DMS53 treated with DMSO at 0.1 percent for 48 hours (cell line): ENCODE measurements at regions not wholly inside any gene's neighbourhood (a gene's known extent, or its start where the extent isn't known, plus 50 kb on each side); places are given as distances from the start of the nearest gene placed in this dataset.

Experiments
- DNase-seq: peaks from one replicate; lab custom pipeline; 2025; ENCODE audit not compliant: unreplicated experiment; lab: John Stamatoyannopoulos, UW

GRCh38 chr3:84023842-84024241 lies 934.9 kb upstream of the CADM2 start:
- no peak for DNase-seq

GRCh38 chr3:84039099-84039498 lies 919.7 kb upstream of the CADM2 start:
- DNase-seq = no peak

DNA sequence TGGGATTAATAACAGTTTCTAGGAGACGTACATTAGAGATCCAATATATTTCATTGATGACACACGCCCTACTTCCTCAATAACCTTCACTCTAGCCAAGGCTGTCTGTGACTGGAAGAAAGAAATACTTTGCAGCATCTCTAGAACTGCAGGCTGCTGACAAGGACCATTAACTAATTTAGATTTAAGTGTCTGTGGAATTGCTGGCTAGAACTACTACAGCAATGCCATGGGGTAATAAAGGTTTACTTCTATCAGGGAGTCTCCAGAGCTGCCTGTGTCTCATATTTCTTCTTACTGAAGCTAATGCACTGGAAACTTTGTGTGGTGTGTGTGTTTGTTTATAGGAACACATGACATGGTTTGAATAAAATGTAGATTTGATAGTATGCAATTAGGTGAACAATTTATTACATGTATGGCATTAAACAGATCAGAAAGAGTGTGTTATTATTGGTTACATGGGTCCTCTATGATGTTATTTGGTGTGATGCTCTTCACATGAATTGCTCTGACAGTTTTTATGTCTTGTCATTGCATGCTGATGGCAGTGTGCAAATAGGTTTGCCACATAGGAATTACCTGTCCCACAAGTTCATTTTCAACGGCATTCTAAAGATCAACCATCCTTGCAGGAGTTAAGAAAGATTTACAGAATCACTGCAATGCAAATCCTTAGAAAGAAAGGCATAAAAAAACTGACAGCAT lies 916.2 kb upstream of the CADM2 start:
- DNase-seq = no peak

DNA sequence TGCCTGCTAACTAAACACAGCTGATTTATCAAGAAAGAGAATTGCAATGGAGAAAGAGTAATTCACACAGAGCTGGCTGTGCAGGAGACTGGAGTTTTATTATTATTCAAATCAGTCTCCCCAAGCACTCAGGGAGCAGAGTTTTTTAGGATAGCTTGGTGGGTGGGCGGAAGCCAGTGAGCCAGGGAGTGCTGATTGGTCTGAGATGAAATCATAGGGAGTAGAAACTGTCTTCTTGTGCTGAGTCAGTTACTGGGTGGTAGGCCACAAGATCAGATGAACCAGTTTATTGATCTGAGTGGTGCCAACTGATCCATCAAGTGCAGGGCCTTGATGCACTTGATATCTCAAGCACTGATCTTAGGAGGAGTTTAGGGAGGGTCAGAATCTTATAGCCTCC lies 891.9 kb upstream of the CADM2 start:
- no peak for DNase-seq

DNA sequence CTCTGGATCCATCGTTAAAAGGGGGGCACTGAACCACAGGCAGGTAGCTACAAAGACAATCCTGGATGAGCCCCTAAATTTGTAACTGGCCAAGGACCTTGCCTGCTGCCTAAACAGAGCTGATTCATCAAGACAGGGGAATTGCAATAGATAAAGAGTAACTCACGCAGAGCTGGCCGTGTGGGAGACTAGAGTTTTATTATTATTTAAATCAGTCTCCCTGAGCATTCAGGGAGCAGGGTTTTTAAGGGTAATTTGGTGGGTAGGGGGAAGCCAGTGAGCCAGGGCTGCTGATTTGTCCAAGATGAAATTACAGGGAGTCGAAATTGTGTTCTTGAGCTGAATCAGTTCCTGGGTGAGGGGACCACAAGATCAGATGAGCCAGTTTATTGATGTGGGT lies 885.1 kb upstream of the CADM2 start:
- no peak for DNase-seq

DNA sequence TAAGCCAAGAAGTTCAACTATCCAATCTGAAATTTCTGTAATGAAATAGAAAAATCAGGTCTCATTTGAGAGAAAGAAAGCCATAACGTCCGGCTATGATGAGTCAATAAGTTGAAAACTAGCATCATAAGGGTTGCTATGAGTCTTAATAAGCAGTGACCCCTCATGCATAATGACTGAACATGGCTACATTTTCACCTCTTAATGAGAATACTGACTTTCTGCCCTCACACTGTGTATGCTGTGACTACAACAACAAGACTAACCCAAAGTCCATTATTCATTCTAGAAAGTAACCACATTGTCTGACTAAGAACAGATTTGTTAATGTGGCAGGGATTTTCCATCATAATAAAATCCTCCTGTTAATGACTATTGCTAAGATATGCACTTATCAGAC lies 884.0 kb upstream of the CADM2 start:
- no peak for DNase-seq

GRCh38 chr3:84077479-84077878 lies 881.3 kb upstream of the CADM2 start:
- no peak for DNase-seq

GRCh38 chr3:84082726-84083125 lies 876.1 kb upstream of the CADM2 start:
- no peak for DNase-seq

GRCh38 chr3:84092907-84093306 lies 865.9 kb upstream of the CADM2 start:
- DNase-seq = no peak

GRCh38 chr3:84096188-84096587 lies 862.6 kb upstream of the CADM2 start:
- DNase-seq = no peak

- no peak for DNase-seq
Observed at GRCh38 chr3:84100861-84101260, 857.9 kb upstream of the CADM2 start.

- no peak for DNase-seq
Observed at GRCh38 chr3:84108442-84108971, 850.3 kb upstream of the CADM2 start.

DNA sequence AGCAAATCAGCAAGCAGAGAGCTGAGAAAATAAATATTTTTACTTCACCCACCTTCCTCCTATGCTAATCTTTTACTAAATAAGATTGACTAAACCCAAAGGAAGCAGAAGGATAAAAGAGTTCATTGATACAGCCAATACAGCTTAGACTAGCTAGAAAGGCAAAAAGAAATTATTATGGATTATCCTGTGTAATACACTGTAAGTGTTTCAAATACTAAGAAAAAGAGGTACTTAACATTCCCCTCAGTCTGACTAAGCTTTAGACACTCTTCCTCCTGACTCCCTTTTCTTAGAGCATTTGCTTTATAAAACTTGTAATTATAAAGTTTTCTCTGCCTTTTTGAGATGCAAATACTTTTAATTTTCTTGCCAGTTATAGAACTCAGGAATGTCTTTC lies 848.9 kb upstream of the CADM2 start:
- DNase-seq = no peak

GRCh38 chr3:84110787-84111186 lies 848.0 kb upstream of the CADM2 start:
- no peak for DNase-seq

DNA sequence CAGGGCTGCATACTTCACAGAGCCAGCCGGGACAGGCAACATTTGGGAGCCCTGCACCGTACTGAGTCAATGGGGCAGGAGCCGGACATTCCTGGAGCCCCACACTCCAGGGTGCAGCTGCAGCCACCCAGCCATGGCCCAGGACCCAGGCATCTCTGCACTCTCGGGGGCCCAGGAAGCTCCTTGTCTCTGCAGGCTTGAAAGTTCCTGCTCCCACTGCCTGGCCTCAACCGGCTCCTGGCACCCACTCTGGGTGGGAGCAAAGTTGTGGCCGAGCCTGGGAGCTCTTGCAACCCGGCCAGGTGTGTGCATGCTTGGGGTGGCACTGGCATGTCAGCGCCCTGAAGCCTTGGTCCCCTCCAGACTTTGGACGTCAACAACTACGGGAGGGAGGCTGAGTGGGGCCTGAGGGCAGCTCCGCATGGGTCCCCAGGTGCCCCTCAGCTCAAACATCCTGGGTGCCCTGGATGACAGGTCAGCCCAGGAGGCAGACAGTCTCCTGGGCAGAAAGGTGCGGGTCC lies 833.5 kb upstream of the CADM2 start:
- no peak for DNase-seq

DNA sequence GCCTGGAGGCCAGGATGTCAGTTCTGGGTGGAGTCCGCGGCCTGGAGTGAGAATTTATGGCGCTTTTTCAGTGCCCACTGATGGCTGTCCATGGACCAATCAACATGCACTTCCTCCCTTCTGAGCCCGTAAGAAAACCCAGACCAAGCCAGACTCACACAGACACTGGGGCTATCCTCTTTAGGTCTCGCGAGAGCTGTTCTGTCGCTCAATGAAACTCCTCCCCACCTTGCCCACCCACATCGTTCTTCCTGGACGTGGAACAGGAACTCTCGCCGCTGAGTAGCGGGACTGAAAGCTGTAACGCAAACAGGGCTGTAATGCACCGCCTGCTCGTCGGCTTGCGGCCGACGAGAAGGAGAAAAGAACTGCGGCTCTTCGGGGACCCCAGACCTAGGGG lies 833.0 kb upstream of the CADM2 start:
- no peak for DNase-seq

GRCh38 chr3:84126160-84126559 lies 832.6 kb upstream of the CADM2 start:
- no peak for DNase-seq

- DNase-seq = no peak
Observed at GRCh38 chr3:84128024-84128423, 830.8 kb upstream of the CADM2 start.

GRCh38 chr3:84136425-84136824 lies 822.4 kb upstream of the CADM2 start:
- DNase-seq = no peak

GRCh38 chr3:84140631-84141030 lies 818.2 kb upstream of the CADM2 start:
- no peak for DNase-seq

DNA sequence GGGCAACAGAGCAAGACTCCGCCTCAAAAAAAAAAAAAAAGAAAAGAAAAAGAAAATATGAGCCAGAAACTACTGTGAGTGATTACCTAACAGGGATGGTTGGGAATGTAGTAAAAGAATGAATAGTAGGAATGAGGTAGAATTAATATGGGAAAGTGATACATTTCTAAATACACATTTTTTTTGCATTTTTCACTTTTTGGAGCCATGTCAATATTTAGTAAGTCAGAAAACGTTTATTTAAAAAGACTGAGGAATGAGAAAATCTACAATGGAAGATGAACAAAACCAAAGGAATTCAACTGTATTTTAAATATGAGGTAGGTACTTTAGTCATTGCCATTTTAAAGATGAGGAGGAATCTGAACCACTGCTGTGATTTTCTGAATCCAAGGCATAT lies 817.2 kb upstream of the CADM2 start:
- no peak for DNase-seq

- DNase-seq = no peak
Observed at GRCh38 chr3:84165328-84165727, 793.5 kb upstream of the CADM2 start.

- DNase-seq = no peak
Observed at GRCh38 chr3:84175449-84175848, 783.3 kb upstream of the CADM2 start.
